ENCODE measurements at regions not wholly inside any gene's neighbourhood (a gene's known extent, or its start where the extent isn't known, plus 50 kb on each side); places are given as distances from the start of the nearest gene placed in this dataset.

DNA sequence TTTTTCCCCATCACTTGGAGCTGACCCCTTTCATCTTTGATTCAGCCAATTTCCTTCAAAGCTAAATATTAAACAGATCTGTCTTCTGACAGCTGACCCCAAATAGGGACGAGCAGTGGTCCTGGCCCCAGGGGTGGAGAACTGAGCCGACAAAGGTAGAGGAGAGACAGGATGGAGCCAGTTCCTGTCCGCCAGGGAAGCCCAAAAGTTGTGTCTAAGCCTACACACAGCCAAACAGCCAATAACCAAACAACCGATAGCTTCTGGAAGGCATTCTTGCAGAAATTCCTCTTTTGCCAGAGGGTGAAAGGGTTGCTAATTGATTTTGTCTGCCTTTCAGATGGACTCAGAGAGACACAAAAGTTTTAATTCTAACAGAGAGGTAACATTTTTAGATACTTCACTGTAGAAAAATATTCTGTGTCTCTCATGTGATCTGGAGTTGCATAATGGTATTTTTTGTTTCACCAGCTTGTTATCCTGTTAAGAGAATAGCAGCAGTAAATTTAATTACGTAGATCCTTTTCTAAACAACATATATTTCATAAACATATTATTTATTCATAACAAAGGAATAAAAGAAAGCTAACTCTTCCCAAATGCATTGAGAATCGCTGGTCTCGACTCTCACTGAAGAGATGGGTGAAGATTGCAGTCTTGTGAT, 161.7 kb upstream of the LYZL1 start:
- no peaks in the 10 kb centered on the region for H3K27me3 ChIP-seq
- H3K36me3 ChIP-seq: no peaks in the 10 kb centered on the region
- no peaks in the 10 kb centered on the region; the same call in 1 of the 2 replicates for H3K9me3 ChIP-seq
- H3K4me3 ChIP-seq: no peak overlapping the region
- DNase-seq: no peak

DNA sequence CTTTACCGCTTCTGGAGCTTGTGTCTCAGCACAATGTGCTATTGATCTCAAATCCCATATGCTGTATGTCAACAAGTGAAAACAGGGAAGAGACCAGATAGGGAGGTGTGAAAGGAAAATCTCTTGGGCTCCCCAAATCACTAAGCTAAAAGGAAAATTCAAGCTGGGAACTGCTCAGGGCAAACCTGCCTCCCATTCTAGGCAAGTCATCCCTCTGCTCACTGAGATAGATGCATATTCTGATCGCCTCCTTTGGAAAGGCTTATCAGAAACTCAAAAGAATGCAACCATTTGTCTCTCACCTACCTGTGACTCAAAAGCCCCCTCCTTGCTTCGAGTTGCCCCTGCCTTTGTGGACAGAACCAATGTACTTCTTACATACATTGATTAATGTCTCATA, 161.1 kb upstream of the LYZL1 start:
- no peak for DNase-seq
- H3K36me3 ChIP-seq: no peaks in the 10 kb centered on the region
- no peaks in the 10 kb centered on the region; the same call in 1 of the 2 replicates for H3K9me3 ChIP-seq
- no peak overlapping the region for H3K4me3 ChIP-seq
- no peaks in the 10 kb centered on the region for H3K27me3 ChIP-seq

DNA sequence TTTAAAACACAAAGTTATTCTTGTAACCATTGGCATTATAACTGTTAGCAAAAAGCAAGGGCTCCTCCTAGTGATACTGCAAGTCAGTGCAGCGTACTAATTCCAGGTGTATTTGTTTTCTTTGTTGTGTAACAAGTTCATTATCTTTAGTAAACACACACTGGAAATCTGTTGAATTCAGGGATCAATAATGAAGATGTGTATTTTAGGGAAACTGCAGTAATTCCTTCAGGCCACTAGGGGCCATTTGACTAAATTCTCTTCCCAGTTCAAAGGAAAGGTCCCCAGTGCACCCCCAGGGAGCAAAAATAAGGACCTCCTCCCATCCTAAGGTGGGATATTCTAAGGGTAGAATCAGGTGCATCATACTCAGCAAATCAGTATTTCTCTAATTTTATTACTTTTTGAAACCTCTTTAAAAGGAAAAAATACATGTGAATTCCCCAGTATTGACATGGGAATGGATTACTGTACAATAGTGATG, 158.6 kb upstream of the LYZL1 start:
- no peak for DNase-seq
- Histone ChIP-seq H3K4me3 (no peak overlapping the region), H3K36me3 (no peaks in the 10 kb centered on the region), H3K27me3 (no peaks in the 10 kb centered on the region), H3K9me3 (no peaks in the 10 kb centered on the region; the same call in 1 of the 2 replicates)

DNA sequence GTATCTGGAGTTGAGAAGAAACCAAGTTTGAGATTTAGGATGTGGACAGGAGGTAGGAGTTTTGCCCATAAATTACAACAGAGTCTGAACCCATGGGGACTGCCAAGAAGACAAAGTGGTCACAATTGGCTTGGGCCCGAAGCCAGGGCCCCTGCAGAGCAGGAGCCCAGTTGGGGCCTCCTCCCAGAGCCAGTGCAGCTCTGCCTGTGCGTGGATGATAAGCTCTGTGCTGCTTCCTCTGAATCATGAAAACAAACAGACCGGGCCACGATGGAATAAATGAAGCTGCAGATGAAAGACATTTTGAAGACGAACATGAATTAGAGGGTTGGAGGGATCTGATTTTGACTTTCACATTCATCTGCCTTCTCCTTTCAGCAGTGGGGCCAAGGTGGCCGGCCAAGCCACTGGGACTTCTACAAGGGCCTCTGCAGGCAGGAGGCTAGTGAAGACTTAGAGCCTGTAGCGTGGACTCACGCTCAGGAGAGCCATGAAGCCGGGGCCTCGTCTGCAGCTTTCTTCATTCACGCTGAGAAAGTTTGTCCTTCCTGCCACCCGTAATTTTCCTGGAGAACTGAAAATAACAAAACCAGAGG, 156.8 kb upstream of the LYZL1 start:
- Histone ChIP-seq H3K9me3 (no peaks in the 10 kb centered on the region; the same call in 1 of the 2 replicates), H3K27me3 (no peaks in the 10 kb centered on the region), H3K4me3 (no peak overlapping the region), H3K36me3 (no peaks in the 10 kb centered on the region)
- peak; percentile 84 for DNase-seq

DNA sequence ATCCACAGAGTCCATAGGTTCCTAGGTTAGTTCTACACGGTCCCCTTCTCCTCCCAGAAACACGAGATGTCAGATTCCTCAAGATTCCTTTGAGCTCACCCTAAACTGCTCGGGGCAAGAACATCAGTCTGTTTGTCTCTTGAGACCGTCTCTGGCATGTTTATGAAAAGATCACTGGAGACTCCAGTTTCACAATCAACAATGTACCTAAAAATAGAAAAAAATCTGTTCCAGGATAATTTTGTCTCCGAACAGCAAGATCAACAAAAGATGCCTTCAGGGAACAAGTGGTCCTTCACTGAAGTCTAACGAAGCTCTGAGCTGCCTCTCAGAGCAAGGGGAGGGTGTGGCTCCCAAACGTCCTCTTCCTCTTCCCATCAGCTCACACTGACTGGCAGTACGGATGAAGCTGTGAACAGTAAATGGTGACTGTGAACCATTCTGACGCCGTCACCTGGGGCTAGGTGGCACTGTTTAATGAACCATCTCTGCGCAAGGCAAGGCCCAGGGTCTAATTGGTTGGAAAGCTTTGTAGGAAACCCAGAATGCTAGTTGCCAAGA, 156.2 kb upstream of the LYZL1 start:
- Histone ChIP-seq H3K27me3 (no peaks in the 10 kb centered on the region), H3K4me3 (no peak overlapping the region), H3K36me3 (no peaks in the 10 kb centered on the region), H3K9me3 (no peaks in the 10 kb centered on the region; the same call in 1 of the 2 replicates)
- no peak for DNase-seq

DNA sequence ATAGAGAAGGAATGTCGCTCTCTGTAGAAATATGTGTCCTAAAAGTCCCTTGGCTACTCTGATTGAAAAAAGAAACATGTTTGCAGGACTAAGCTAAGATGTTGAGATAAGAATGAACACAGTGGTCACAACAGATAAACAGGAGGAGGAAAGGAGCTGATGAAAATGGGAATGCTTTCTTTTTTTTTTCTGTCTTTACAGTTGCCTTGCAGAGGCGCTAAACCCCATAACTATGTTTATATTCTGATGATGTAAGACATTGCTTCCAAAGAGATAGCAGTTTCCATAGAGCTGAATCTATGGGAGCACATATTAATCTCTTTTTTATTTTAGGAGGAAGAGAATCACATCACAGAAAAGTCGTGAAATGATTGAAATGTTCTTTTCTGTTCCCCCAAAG, 153.5 kb upstream of the LYZL1 start:
- no peaks in the 10 kb centered on the region for H3K36me3 ChIP-seq
- no peak for DNase-seq
- no peaks in the 10 kb centered on the region; the same call in 1 of the 2 replicates for H3K9me3 ChIP-seq
- H3K4me3 ChIP-seq: no peak overlapping the region
- no peaks in the 10 kb centered on the region for H3K27me3 ChIP-seq

DNA sequence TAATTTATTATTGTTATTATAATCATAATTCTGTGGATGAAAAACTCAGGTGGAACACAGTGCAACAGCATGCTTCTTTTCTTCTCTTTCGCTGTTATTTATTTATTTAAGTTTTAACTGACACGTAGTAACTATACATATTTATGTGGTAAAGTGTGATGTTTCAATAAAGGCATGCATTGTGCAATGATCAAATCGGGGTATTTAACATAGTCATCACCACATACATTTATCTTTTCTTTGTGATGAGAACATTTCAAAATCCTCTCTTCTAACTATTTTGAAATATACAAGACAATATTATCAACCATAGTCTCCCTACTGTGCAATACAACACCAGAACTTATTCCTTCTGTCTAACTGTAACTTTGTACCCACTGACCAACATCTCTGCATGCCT, 152.5 kb upstream of the LYZL1 start:
- no peaks in the 10 kb centered on the region for H3K36me3 ChIP-seq
- H3K9me3 ChIP-seq: no peaks in the 10 kb centered on the region; the same call in 1 of the 2 replicates
- no peak overlapping the region for H3K4me3 ChIP-seq
- DNase-seq: no peak
- no peaks in the 10 kb centered on the region for H3K27me3 ChIP-seq

DNA sequence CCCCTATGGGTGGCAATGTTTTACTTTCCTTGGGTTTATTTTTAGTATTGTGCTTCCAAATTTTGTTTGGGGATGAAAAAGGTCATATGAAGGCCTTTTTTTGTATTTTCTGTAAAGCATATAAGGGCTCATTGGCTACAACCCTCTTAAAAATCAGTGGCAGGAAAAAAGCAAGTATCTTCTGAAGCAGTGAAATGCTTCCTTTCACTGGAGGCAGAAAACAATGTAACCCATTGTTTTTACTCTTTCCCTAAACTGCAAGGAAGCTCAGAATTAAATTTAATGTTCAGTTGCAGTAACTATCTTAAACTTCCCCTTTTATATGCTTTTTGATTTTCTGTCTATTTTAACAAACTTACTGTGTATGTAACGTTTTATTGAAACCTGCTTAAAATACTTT, 148.7 kb upstream of the LYZL1 start:
- no peaks in the 10 kb centered on the region; the same call in 1 of the 2 replicates for H3K9me3 ChIP-seq
- DNase-seq: no peak
- no peaks in the 10 kb centered on the region for H3K36me3 ChIP-seq
- H3K27me3 ChIP-seq: no peaks in the 10 kb centered on the region
- no peak overlapping the region for H3K4me3 ChIP-seq

DNA sequence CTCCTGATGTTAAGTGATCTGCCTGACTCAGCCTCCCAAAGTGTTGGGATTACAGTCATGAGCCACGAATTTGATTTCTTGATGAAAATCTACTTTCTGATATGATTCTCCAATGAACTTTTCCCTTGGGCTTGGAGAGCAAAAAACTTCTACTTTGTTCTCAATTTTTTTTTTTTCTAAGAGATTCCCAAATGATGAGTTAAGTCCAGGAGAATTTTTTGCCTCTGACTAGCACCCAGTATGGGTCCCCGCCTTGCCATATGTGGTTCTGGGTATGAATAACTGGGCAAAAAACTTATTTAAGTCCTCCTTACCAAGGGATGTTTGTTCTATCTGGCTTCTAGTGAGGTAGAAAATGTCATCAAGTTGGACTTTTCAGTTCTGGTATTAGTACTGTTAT, 147.9 kb upstream of the LYZL1 start:
- Histone ChIP-seq H3K4me3 (no peak overlapping the region), H3K36me3 (no peaks in the 10 kb centered on the region), H3K9me3 (no peaks in the 10 kb centered on the region; the same call in 1 of the 2 replicates), H3K27me3 (no peaks in the 10 kb centered on the region)
- peak; percentile 79 for DNase-seq

DNA sequence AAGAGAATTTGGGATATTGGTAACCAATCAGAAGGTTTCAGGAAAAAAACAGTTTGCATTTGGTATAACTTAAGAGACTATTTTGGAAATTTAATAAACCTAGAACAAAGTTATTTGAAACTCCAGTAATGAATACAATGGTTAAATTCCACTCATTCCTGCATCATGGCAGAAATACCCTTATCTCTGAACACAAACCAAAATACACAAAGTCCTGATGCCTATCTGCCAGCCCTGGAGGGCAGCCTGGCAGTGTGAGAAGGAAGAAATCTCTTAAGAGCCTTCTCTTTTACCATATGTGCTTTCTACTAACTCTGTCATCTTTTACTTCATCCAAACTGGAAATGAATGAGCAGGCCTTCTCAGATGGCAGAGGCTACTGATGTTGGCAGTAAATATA, 147.1 kb upstream of the LYZL1 start:
- Histone ChIP-seq H3K27me3 (no peaks in the 10 kb centered on the region), H3K4me3 (no peak overlapping the region), H3K9me3 (no peaks in the 10 kb centered on the region; the same call in 1 of the 2 replicates), H3K36me3 (no peaks in the 10 kb centered on the region)
- peak; percentile 78 for DNase-seq

DNA sequence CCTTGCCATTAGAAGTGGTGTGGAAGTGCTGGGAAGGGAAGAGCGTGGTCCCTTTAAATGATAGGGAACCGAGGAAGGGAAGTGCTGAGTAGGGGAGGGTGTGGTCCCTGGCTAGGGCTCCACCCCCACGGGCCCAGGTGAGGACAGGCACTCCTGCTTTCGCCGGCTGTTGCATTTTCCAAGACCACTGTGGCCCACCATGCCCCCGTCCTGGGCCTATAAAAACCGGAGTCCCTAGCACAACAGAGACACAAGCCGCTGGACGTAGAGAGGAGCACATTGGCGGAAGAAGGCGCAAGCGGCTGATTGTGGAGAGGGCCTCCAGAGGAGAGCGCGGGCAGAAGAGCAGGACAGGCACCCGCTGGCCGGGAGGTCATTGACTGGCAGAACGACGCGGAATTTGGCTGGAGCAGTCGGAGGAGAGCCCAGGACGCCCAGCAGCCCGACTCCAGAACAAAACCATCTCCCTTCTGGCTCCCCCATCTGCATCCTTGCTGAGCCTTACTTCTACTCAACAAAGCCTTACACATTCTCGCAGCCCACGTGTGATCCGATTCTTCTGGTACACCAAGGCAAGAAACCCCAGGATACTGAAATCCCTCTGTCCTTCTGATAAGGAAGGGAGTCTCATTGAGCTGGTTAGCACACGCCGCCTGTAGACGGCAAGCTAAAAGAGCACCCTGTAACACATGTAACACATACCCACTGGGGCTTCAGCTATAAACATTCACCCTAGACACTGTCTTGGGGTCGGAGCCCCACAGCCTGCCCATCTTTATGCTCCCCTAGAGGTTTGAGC, 146.2 kb upstream of the LYZL1 start:
- Histone ChIP-seq H3K36me3 (no peaks in the 10 kb centered on the region), H3K9me3 (no peaks in the 10 kb centered on the region; the same call in 1 of the 2 replicates), H3K27me3 (no peaks in the 10 kb centered on the region), H3K4me3 (no peak overlapping the region)
- no peak for DNase-seq

DNA sequence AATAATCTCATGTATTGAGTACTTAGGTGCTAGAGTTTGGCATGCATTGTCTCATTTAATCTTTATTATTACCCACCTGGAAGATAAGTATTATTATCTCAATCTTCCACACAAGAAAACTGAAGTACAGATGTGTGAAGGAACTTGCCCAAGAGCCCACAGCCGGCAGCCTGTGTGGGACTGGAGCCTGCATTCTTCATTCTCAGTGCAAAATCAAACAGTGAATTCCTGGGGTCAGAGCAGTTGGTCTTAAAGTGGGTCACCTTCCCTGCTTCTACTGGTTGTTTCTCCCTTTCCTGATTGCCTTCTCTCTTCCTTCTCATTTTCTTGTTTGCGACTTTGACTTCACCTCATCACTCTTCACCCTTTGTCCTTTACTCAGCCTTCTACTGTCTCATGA, 144.7 kb upstream of the LYZL1 start:
- Histone ChIP-seq H3K27me3 (no peaks in the 10 kb centered on the region), H3K9me3 (no peaks in the 10 kb centered on the region; the same call in 1 of the 2 replicates), H3K4me3 (no peak overlapping the region), H3K36me3 (no peaks in the 10 kb centered on the region)
- DNase-seq: no peak

DNA sequence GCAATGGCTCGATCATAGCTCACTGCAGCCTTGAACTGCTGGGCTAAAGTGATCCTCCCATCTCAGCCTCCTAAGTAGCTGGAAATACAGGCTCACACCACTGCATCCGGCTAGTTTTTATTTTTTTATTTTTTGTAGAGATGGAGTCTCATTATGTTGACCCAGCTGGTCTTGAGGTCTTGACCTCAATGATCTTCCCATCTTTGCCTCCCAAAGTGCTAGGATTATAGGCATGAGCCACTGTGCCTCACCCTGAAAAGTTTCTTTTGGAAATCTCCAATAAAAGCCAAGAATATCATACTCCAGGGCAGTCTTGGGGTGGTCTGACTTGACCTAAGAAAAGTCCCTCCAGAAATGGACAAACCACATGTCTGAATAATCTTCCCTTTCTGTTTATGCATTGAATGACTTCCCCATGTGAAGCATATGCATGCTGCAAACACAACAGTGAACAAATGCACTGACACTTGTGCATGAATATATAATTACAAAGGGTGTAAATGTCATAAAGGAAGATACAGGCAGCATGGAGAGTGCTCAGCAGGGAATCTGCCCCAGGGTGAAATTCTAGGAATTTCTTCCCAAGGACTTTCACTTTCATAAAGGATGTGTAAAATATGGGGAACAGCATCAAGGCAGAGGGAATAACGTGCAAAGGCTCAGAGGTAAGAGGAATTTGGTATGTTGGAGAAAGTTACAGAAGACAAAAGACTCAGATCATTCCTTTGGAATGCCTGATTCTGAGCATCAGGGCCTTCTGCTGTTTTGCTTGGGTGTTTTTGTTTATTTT, 142.4 kb upstream of the LYZL1 start:
- no peaks in the 10 kb centered on the region; the same call in 1 of the 2 replicates for H3K9me3 ChIP-seq
- no peak overlapping the region for H3K4me3 ChIP-seq
- no peaks in the 10 kb centered on the region for H3K36me3 ChIP-seq
- DNase-seq: no peak
- H3K27me3 ChIP-seq: no peaks in the 10 kb centered on the region

DNA sequence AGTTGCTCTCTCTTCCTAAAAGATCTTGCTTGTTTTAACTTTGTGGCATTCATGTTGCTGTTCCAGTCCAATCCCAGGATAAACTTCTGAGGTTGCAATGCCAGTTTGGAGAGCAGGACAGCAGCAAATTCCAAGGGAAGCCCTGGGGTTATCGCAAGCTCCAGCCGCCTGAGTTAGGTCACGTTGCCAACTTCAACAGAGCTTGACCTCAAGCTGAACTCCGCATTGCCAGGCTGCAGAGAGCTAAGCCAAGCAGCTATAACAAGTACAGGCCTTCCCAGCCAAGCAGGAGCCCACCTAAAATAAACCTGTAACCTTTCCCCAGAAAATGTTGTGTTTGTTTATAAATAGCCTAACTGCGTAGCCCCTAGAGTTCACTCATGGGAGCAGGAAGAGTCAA, 138.9 kb upstream of the LYZL1 start:
- Histone ChIP-seq H3K9me3 (no peaks in the 10 kb centered on the region; the same call in 1 of the 2 replicates), H3K27me3 (no peaks in the 10 kb centered on the region), H3K36me3 (no peaks in the 10 kb centered on the region), H3K4me3 (no peak overlapping the region)
- peak; percentile 75 for DNase-seq

DNA sequence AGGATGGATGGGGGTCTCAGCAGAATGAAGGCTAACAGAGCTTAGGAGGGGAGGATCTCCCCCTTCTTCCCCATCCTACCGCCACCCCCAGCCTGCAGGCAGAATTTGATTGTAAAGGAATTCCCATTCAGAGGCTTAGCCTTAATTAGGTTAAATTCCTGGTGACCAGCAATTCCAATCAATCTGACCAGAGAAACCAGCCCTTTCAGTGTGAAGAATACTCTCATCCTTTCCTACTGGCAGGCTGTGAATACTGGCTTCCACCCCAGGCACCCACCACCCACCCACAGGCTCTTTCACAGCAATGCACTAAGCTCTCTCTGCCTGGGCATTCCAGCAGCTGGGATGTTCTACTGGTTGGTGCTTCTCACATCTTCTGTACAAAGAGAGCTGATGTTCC, 137.9 kb upstream of the LYZL1 start:
- Histone ChIP-seq H3K36me3 (no peaks in the 10 kb centered on the region), H3K27me3 (no peaks in the 10 kb centered on the region), H3K9me3 (no peaks in the 10 kb centered on the region; the same call in 1 of the 2 replicates), H3K4me3 (no peak overlapping the region)
- DNase-seq: no peak

DNA sequence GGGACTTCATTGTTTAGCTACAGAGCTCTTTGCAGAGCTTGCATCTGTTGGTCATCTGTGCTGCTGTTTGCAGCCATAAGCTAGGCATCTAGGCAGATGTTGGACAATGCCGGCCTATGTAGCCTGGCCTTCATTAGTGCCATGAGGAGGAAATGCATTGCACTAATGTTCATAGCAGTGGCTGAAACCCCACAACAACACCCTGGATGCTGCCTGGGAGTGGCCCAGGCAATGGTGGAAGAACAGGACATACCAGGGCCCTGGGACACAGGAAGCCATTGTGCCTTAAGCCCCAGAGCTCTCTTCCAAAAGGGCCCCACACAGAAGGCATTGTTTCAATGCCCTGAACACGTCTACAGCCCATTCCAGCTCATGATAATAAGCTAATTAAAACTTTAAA, 131.5 kb upstream of the LYZL1 start:
- H3K4me3 ChIP-seq: no peak overlapping the region
- H3K9me3 ChIP-seq: no peaks in the 10 kb centered on the region
- no peaks in the 10 kb centered on the region for H3K27me3 ChIP-seq
- no peaks in the 10 kb centered on the region for H3K36me3 ChIP-seq
- no peak for DNase-seq

Measured in MG63 (cell line).